Epithelial cell of prostate (primary cell): ENCODE measurements at regions not wholly inside any gene's neighbourhood (a gene's known extent, or its start where the extent isn't known, plus 50 kb on each side); places are given as distances from the start of the nearest gene placed in this dataset.
"Not testable (repeated sequence)": the region's sequence is repeated elsewhere in the genome, so short reads cannot be mapped to it uniquely, and the experiment has no call there.

ENCODE experiments used
- DNase-seq: peaks from one replicate; pipeline ENCODE4 v3.0.0-alpha.2; 2011; ENCODE audit warnings: low read depth, low spot score
- H3K27ac ChIP-seq: fragments of 450-650 bp; 2 replicates; pipeline ENCODE4 v1.5.1; 2017; ENCODE audit warnings: mild to moderate bottlenecking

DNA sequence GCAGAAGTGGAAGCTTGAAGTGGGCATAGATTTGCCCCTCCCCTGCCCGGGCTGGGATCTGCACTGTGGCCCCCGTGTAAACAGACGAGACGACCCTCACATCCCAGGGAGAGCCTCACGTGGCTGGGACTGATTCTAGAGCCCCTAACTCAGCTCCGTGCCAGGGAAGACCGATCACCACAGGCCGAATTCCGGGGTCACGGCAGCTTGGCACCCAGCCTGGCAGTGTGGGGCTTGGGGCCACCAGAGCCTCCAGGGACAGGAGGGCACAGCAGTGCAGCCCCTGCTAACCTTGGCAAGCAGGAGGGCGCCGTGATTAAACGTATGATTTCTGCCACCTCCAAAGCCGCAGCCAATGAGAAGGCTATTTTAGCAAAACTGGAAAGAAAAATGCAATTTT lies 198.7 kb upstream of the ZNF469 start:
- not testable (repeated sequence) for DNase-seq, H3K27ac ChIP-seq

- not testable (repeated sequence) for DNase-seq
Measured at GRCh38 chr16:88184566-88185355, 198.0 kb upstream of the ZNF469 start.

DNA sequence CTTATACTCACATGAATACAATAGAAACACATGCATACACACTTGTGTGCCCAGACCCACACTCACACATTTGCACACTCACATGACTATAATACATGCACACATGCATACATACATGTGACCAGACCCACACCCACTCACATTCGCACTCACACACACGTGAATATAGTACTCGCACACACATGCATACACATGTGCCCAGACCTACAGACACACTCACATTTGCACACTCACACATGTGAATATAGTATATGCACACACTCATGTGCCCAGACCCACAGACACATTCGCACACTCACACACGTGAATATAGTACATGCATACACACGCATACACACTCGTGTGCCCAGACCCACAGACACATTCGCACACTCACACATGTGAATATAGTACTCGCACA lies 197.4 kb upstream of the ZNF469 start:
- not testable (repeated sequence) for DNase-seq, H3K27ac ChIP-seq

More at GRCh38 chr16:88184566-88185355, 198.0 kb upstream of the ZNF469 start:
- not testable (repeated sequence) for H3K27ac ChIP-seq

DNA sequence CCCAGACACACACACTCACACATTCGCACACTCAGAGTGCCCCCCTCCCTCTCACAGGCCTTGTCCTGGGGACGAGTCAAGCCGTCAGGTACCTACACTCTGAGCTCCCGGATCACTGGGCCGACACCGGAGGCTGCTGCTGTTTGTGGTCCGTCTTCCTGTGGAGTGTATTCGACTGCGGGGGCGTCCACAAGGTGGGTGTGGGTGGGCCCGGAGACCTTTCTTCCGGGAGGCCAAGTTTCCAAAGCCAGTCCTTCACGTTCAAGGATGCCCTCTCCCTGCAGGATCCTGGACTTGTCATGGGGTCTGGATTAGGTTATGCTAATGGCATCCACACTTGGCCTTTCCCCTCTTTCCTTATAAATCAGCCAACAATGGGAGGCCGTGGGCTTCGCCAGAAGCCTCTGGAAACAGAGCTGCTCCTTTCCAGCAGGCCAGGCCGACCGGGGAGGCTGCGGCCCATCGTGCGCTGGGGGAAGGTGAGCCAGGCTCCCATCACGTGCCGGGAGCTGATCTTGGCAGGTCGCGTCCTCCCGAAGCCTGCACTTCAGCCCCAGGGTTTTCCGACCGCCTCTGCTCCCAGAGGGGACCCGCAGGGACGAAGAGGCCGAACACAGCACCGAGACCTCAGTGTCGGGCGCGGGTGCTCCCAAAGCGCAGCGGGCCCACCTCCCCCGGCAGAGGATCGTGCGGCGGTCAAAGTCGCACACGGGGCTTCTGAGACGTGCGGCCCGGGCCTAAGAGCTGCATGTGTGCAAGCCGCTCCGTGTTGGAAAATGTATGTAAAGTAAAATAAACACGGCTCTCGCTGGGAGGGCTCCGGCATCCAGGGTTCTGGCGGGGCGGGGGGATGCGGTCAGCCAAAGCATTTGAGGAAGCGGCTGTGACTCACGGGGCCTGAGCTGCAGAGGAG lies 196.5 kb upstream of the ZNF469 start:
- not testable (repeated sequence) for H3K27ac ChIP-seq, DNase-seq

GRCh38 chr16:88186889-88187870 lies 195.6 kb upstream of the ZNF469 start:
- not testable (repeated sequence) for H3K27ac ChIP-seq, DNase-seq

- not testable (repeated sequence) for H3K27ac ChIP-seq, DNase-seq
Measured at GRCh38 chr16:88188171-88188895, 194.4 kb upstream of the ZNF469 start.

- DNase-seq, H3K27ac ChIP-seq: not testable (repeated sequence)
Measured at GRCh38 chr16:88190592-88191095, 192.1 kb upstream of the ZNF469 start.

DNA sequence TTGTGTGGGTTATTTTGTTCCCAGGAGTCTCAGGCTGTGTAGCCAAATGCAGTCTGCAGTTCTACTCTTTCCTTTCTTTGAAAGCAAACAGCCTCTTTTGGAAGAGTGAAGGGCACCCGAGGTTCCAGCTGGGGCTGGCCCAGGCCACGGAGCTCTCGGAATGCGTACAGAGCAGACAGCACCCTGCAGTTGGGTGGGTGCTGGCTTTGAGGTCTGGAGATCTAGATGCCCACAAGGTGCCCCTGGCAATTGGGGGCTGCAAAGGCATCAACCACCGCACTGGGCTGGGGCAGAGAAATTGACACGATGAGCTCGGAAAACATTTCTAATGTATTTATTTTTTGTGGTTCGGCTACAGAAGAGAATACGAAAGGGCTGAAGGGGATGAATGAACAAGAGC lies 191.6 kb upstream of the ZNF469 start:
- not testable (repeated sequence) for H3K27ac ChIP-seq, DNase-seq

DNA sequence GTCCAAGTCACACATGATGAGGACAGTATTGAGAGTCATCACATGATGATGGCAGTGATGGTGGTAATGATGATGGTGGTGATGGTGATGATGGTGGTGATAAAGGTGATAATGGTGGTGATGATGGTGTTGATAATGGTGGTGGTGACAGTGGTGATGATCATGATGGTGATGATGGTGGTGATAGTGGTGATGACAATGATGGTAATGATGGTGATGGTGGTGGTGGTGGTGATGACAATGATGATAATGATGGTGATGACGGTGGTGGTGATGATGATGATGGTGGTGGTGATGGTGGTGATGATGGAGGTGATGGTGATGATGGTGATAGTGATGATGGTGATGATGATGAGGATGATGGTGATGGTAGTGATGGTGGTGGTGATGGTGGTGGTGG lies 190.2 kb upstream of the ZNF469 start:
- H3K27ac ChIP-seq: no peak overlapping the region
- no peak for DNase-seq

DNA sequence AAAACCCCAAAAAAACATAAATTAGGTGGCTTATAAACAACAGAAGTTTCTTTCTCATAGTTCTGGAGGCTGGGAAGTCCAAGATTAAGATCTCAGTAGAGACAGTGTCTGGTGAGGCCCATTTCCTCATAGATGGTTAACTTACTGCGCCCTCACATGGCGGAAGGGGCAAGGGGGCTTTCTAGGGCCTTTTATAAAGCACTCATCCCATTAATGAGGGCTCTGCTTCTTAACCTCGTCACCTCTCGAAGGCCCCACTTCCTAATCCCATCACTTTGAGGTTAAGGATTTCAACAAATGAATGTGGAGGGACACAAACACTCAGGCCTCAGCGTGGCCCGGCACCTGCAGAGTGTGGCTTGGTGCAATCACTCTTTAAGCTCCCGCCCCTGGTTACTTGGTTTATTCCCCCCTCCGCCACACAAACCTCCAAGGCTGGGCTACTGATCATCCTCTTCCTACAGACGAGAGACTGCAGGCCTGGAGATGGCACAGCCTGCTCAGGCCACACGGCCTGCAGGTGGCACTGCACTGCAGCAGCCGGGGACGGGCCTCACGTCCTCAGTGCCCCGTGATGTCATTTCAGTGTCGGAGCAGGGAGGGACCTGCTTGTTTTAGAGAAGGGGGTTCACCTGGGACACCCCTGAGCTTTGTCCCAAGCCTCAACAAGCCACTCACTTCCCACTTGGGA lies 188.9 kb upstream of the ZNF469 start:
- not testable (repeated sequence) for H3K27ac ChIP-seq, DNase-seq

DNA sequence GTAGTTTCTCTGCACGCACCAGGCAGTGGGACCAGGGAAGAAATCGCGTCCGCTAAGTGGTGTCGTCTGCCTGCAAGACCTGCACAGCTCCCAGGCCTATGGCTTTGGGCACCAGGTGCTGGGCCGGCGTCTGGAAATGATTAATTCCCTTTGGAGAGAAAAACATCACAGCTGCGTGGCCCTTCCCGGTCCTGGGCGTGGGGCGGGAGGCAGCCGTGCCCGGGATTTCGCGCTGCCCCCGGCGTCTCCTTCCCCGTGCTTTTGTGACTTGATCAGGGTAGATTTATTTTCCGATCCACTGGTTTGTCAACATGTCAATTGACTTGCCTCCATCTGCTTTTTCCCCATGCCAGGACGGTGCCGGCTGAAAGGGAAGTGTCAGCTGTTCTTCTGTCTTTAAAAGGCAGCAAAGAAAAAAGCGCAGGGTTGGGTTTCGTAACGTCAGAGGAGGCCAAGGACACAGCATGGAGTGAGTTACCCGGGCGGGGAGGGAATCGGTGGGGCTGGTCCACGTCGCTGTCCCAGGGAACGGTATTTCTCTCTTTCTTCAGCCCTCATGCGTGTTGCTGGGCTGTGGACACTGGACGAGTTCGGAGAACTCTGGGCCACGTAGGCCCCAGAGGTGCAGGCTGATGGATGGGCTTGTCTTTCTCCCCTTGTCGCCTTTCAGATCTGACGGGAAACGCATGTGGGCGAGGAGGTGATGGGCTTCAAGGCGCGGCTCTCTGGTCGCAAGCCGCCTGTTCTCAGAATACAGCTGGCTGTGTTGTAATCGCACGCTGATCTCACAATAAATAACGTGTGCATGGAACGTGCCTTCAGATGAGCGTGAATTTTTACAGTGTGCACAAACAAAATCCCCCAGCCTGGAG lies 188.1 kb upstream of the ZNF469 start:
- H3K27ac ChIP-seq: no peak overlapping the region
- no peak for DNase-seq

- no peak for DNase-seq
Measured at GRCh38 chr16:88195269-88195705, 187.5 kb upstream of the ZNF469 start.

DNA sequence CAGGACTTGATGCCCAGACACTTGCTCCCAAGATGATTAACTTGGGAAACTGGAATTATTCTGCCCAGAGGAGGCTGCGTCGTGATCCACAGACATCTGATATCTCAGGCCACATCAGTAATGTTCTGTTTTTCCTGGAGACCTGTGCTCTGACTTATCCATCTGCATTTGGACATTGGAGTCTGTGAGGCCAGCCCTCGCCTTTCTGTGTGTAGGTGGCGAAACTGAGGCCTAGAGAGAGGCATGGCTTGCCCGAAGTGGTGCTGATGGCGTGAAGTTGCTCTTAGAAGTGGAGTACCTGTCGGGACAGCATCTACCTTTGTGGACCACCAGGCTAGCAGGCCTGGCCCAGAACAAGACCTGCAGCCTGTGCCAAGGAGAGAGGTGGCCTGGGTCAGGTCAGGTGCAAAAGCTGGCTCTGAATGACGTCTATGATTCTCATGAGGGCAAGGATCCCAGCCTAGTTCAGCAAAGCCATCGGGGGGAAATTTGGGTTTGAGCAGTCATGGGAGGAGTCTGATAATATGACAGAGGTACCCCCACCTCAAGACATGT lies 186.8 kb upstream of the ZNF469 start:
- H3K27ac ChIP-seq: no peak overlapping the region
- no peak for DNase-seq

More at GRCh38 chr16:88195269-88195705, 187.5 kb upstream of the ZNF469 start:
- H3K27ac ChIP-seq: no peak overlapping the region

DNA sequence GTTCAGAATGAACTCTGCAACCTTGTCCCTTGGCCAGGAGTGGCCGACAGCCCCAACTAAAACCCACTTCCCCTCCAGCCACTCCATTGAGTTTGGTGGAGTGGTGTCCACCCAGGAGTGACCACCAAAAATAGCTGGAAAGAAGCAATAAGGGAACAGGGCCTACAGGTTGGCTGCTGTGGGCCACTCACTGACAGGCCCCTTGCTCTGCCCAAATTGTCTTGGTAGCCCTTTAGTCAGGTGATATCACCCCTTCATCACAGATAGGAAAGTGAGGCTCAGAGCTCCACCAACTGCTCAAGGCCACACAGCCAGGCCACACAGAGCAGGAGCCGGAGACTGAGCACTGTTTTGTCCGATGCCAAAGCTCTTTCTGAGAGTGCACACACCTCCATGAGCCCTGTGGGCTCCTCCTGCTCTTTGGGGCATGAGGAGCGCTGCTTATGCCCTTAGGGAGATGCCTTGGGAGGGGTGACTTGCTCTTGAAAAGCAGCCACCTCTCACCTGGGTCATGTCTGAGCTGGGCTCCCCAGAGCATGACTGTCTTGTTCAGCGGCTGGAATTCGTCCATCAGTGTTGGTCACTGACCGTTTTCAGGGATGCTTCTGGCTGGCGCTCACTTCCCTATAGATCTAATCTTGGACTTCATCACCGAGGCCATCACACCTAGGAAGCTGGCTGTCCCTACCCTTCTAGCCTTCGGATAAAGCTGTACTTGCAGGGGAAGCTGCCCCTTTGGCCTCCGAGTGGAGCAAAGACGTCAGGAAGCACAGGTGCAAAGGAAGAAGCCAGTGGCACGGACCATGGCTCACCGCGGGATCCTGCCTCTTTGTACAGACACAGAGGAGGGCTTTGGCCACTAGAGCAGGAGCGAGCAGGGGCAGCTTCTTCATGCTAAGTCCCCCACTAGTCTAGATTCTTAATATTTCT lies 186.0 kb upstream of the ZNF469 start:
- H3K27ac ChIP-seq: no peak overlapping the region
- DNase-seq: no peak

GRCh38 chr16:88197481-88198456 lies 185.0 kb upstream of the ZNF469 start:
- H3K27ac ChIP-seq: no peak overlapping the region
- DNase-seq: no peak
